ENCODE measurements at regions not wholly inside any gene's neighbourhood (a gene's known extent, or its start where the extent isn't known, plus 50 kb on each side); places are given as distances from the start of the nearest gene placed in this dataset.

- no peak for DNase-seq (ENCODE audit: low spot score)
- no peak for TF ChIP-seq CTCF (IDR thresholded peaks at IDR 0.05; ENCODE audit: extremely low read depth, missing control alignments)
Observed at GRCh38 chr2:175769200-175769599, 232.9 kb downstream of the LNPK start.

GRCh38 chr2:175766880-175767279 is 235.2 kb downstream of the LNPK start:
- no peak for DNase-seq (ENCODE audit: low spot score)
- no peak for TF ChIP-seq CTCF (IDR thresholded peaks at IDR 0.05; ENCODE audit: extremely low read depth, missing control alignments)

- DNase-seq (ENCODE audit: low spot score), result no peak
- TF ChIP-seq CTCF (IDR thresholded peaks at IDR 0.05; ENCODE audit: extremely low read depth, missing control alignments), result no peak
Observed at GRCh38 chr2:175755656-175756386, 246.2 kb downstream of the LNPK start.

- TF ChIP-seq CTCF (IDR thresholded peaks at IDR 0.05; ENCODE audit: extremely low read depth, missing control alignments), result no peak
- no peak for DNase-seq (ENCODE audit: low spot score)
Observed at GRCh38 chr2:175755169-175755568, 246.9 kb downstream of the LNPK start.

GRCh38 chr2:175750195-175750594 is 251.9 kb downstream of the LNPK start:
- no peak for TF ChIP-seq CTCF (IDR thresholded peaks at IDR 0.05; ENCODE audit: extremely low read depth, missing control alignments)
- DNase-seq (ENCODE audit: low spot score), result no peak

- TF ChIP-seq CTCF (IDR thresholded peaks at IDR 0.05; ENCODE audit: extremely low read depth, missing control alignments), result no peak
- no peak for DNase-seq (ENCODE audit: low spot score)
Observed at GRCh38 chr2:175745911-175746310, 256.2 kb downstream of the LNPK start.

- DNase-seq (ENCODE audit: low spot score), result no peak
- TF ChIP-seq CTCF (IDR thresholded peaks at IDR 0.05; ENCODE audit: extremely low read depth, missing control alignments), result no peak
Observed at GRCh38 chr2:175744000-175744399, 258.1 kb downstream of the LNPK start.

Data from GM20000 (cell line).